Endodermal cell (in vitro differentiated cells): ENCODE measurements at regions not wholly inside any gene's neighbourhood (a gene's known extent, or its start where the extent isn't known, plus 50 kb on each side); places are given as distances from the start of the nearest gene placed in this dataset.
A peak's percentile ranks its signal among the peaks of the same experiment; 100 is the strongest.

Source experiments
- DNase-seq: peaks from one replicate; pipeline ENCODE4 v3.0.0-alpha.2; 2017
- H3K27ac ChIP-seq: 2 replicates; pipeline ENCODE4 v1.5.1; 2013; ENCODE audit warnings: mild to moderate bottlenecking, low read depth, low read length, moderate library complexity
- H3K27me3 ChIP-seq: 2 replicates; pipeline ENCODE4 v1.6.1; 2013; ENCODE audit warnings: mild to moderate bottlenecking, low read length, moderate library complexity; ENCODE audit not compliant: insufficient read depth, control insufficient read depth, poor library complexity, severe bottlenecking
- H3K36me3 ChIP-seq: 2 replicates; pipeline ENCODE4 v1.7.0; 2013; ENCODE audit warnings: mild to moderate bottlenecking, low read length, moderate library complexity; ENCODE audit not compliant: control insufficient read depth, insufficient read depth
- H3K4me1 ChIP-seq: one replicate; pipeline ENCODE4 v1.7.0; 2013; ENCODE audit warnings: low read length; ENCODE audit not compliant: control insufficient read depth, insufficient read depth
- H3K4me3 ChIP-seq: 2 replicates; pipeline ENCODE4 v1.5.1; 2013; ENCODE audit warnings: mild to moderate bottlenecking, low read length, moderate library complexity
- H3K9ac ChIP-seq: 2 replicates; pipeline ENCODE4 v1.6.1; 2013; ENCODE audit warnings: mild to moderate bottlenecking, low read length, moderate library complexity; ENCODE audit not compliant: poor library complexity, severe bottlenecking; ENCODE audit errors: extremely low read depth
- H3K9me3 ChIP-seq: 2 replicates; pipeline ENCODE4 v1.6.1; 2013; ENCODE audit warnings: mild to moderate bottlenecking, low read length, moderate library complexity; ENCODE audit not compliant: control insufficient read depth
- H3K27ac Mint-ChIP-seq: 2 replicates; pipeline ENCODE4 v1.8.0; 2020; ENCODE audit warnings: mixed read lengths
- H3K27me3 Mint-ChIP-seq: 2 replicates; pipeline ENCODE4 v1.8.0; 2021; ENCODE audit warnings: mild to moderate bottlenecking, mixed read lengths; ENCODE audit not compliant: insufficient read depth
- H3K36me3 Mint-ChIP-seq: 2 replicates; pipeline ENCODE4 v1.8.0; 2020; ENCODE audit warnings: low read depth, mixed read lengths
- H3K4me1 Mint-ChIP-seq: 2 replicates; pipeline ENCODE4 v1.8.0; 2020; ENCODE audit warnings: mixed read lengths
- H3K4me3 Mint-ChIP-seq: 2 replicates; pipeline ENCODE4 v1.8.0; 2020; ENCODE audit warnings: mild to moderate bottlenecking, moderate library complexity, mixed read lengths
- H3K9me3 Mint-ChIP-seq: 2 replicates; pipeline ENCODE4 v1.8.0; 2020; ENCODE audit warnings: mild to moderate bottlenecking, mixed read lengths
- WGBS, 2 experiments: methylation state at CpG; one replicate each; pipeline versions ENCODE4 v1.1.5 to v1.1.7; 2013; ENCODE audit warnings: missing lambda C conversion rate in 2 of 2, mixed read lengths in 1 of 2; ENCODE audit not compliant: insufficient coverage in 1 of 2, insufficient read length in 1 of 2; 5-methylcytosine and 5-hydroxymethylcytosine counted together
- TF ChIP-seq, protein P1 (sequence below): fragments of 200-600 bp; sonication (generic); conservative IDR thresholded peaks from 2 replicates; pipeline ENCODE4 v1.5.0; 2021; ENCODE audit warnings: antibody characterized with exemption, mild to moderate bottlenecking

DNA sequence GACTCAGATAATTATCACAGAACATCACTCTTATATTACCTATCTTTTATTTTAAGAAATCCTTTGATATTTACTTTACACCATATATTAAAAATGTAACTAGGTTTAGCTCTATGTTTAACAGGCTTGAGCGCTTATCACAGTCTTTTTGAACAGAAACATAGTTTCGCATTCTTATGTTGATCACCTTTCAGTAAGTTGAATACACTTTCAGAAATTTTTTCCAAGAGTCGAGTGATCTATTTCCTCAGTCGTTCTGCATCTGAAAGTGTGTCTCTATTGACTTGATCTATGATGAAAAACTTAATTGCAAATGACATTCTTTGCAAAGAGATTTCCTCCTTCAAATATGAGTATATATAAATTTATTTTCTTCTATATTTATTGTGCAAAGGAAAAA, 516.6 kb upstream of the KCNMB2 start:
- Mint-ChIP-seq H3K27ac (no peak overlapping the region), H3K4me1 (peaks cover 15% of the 10 kb centered on the region), H3K27me3 (no peaks in the 10 kb centered on the region), H3K9me3 (no peaks in the 10 kb centered on the region), H3K4me3 (no peak overlapping the region), H3K36me3 (no peaks in the 10 kb centered on the region)
- no peak overlapping the region for H3K27ac ChIP-seq
- no peak overlapping the region for H3K9ac ChIP-seq
- 80 to 91% methylated on average over 2 to 4 of the region's 4 CpGs for WGBS, 2 experiments
- peaks cover 6% of the 10 kb centered on the region for H3K27me3 ChIP-seq
- no peaks in the 10 kb centered on the region for H3K9me3 ChIP-seq
- H3K36me3 ChIP-seq = no peaks in the 10 kb centered on the region
- H3K4me3 ChIP-seq = no peak overlapping the region
- H3K4me1 ChIP-seq = peaks cover 5% of the 10 kb centered on the region
- DNase-seq = no peak
- TF ChIP-seq, protein P1, sequence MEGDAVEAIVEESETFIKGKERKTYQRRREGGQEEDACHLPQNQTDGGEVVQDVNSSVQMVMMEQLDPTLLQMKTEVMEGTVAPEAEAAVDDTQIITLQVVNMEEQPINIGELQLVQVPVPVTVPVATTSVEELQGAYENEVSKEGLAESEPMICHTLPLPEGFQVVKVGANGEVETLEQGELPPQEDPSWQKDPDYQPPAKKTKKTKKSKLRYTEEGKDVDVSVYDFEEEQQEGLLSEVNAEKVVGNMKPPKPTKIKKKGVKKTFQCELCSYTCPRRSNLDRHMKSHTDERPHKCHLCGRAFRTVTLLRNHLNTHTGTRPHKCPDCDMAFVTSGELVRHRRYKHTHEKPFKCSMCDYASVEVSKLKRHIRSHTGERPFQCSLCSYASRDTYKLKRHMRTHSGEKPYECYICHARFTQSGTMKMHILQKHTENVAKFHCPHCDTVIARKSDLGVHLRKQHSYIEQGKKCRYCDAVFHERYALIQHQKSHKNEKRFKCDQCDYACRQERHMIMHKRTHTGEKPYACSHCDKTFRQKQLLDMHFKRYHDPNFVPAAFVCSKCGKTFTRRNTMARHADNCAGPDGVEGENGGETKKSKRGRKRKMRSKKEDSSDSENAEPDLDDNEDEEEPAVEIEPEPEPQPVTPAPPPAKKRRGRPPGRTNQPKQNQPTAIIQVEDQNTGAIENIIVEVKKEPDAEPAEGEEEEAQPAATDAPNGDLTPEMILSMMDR = no peak

DNA sequence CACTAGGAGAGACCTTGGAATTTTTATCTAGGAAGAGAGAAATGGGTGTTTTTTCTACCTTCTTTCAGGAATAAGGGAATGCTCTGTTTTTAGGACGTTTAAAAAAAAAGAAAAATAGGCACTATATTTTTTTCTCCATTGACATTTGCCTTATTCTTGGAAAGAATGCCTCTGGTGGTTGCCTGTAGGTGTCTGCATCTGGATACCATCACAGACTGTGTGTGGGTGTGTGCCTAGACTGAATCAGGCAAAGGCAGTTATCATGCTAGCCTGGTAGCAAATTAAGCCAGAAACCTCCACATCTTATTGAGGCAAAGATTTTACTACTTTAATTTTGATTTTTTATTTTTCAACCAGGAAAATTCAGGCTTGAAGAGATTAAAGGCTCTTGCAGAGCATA, 513.6 kb upstream of the KCNMB2 start:
- H3K36me3 Mint-ChIP-seq = no peaks in the 10 kb centered on the region
- 100% methylated on average over 1 of the region's 1 CpG; no CpG with 5 or more reads in 1 of the 2 experiments for WGBS, 2 experiments
- no peak for DNase-seq

DNA sequence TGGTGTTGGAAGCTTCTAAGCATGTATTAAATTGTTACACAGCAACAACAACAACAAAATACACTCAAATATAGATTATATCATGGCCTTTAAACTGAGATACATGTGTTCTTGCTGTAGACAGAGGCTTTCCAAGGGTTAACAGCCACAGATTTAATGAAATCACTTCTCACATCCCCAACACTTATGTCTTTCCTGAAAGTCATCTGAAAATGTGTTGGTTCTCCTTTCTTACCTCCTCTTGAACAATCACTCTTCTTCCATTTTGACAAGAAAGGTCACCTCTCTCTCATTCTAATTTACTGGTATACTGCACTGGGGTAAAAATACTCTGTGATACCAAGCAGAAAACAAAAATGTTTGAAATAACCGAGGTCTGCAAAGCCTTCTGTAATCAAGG, 507.3 kb upstream of the KCNMB2 start:
- no peaks in the 10 kb centered on the region for H3K4me1 Mint-ChIP-seq
- TF ChIP-seq, protein P1 = no peak
- no peaks in the 10 kb centered on the region for H3K36me3 ChIP-seq
- no peaks in the 10 kb centered on the region for H3K27me3 Mint-ChIP-seq
- H3K9me3 Mint-ChIP-seq = no peaks in the 10 kb centered on the region
- H3K4me1 ChIP-seq = no peaks in the 10 kb centered on the region
- no peak overlapping the region for H3K4me3 Mint-ChIP-seq
- no peak for DNase-seq
- H3K4me3 ChIP-seq = no peak overlapping the region
- H3K9ac ChIP-seq = no peak overlapping the region
- H3K27ac Mint-ChIP-seq = no peak overlapping the region
- peaks cover 3% of the 10 kb centered on the region for H3K27me3 ChIP-seq
- H3K27ac ChIP-seq = no peak overlapping the region
- WGBS, 2 experiments = 100% methylated on average over 1 of the region's 1 CpG; no CpG with 5 or more reads in 1 of the 2 experiments
- no peaks in the 10 kb centered on the region for H3K36me3 Mint-ChIP-seq
- H3K9me3 ChIP-seq = no peaks in the 10 kb centered on the region

More for the DNA sequence above, 513.6 kb upstream of the KCNMB2 start:
- H3K36me3 ChIP-seq = no peaks in the 10 kb centered on the region
- Mint-ChIP-seq H3K27me3 (no peaks in the 10 kb centered on the region), H3K27ac (no peak overlapping the region), H3K4me1 (peaks cover 15% of the 10 kb centered on the region), H3K4me3 (no peak overlapping the region), H3K9me3 (no peaks in the 10 kb centered on the region)
- H3K4me1 ChIP-seq = peaks cover 5% of the 10 kb centered on the region
- peaks cover 6% of the 10 kb centered on the region for H3K27me3 ChIP-seq
- H3K9ac ChIP-seq = no peak overlapping the region
- no peak overlapping the region for H3K27ac ChIP-seq
- H3K4me3 ChIP-seq = no peak overlapping the region
- no peaks in the 10 kb centered on the region for H3K9me3 ChIP-seq
- TF ChIP-seq, protein P1 = peak; percentile 54
